Psoas muscle (tissue), 7 donors: ENCODE measurements at regions not wholly inside any gene's neighbourhood (a gene's known extent, or its start where the extent isn't known, plus 50 kb on each side); places are given as distances from the start of the nearest gene placed in this dataset.

ENCODE experiments used
- ATAC-seq, 4 donors: fragments of 200-7000 bp; cut with Tn5 transposase; one replicate each; pipeline ENCODE4 v1.9.1; 2020; ENCODE audit warnings: moderate library complexity in 3 of 4, mild to moderate bottlenecking in 2 of 4
- DNase-seq, 2 donors: peaks; one replicate each; pipeline ENCODE4 v3.0.0-alpha.2; 2020
- H3K27ac ChIP-seq: fragments of 200-600 bp; one replicate; pipeline ENCODE4 v1.8.0; 2022
- H3K27me3 ChIP-seq, 3 donors: fragments of 200-600 bp in 1 of 3; one replicate each; pipeline versions ENCODE4 v1.6.1 to v1.8.0; 2013 to 2022; ENCODE audit warnings: low read length in 2 of 3, mild to moderate bottlenecking in 2 of 3, moderate library complexity in 1 of 3; ENCODE audit not compliant: insufficient read depth in 3 of 3
- H3K36me3 ChIP-seq, 2 donors: fragments of 200-600 bp in 1 of 2; one replicate each; pipeline versions ENCODE4 v1.6.1 to v1.8.0; 2013 to 2022; ENCODE audit warnings: low read depth in 1 of 2, mild to moderate bottlenecking in 1 of 2, moderate library complexity in 1 of 2; ENCODE audit not compliant: insufficient read depth in 1 of 2
- H3K4me1 ChIP-seq: fragments of 200-600 bp; one replicate; pipeline ENCODE4 v1.8.0; 2022
- H3K4me3 ChIP-seq: fragments of 200-600 bp; one replicate; pipeline ENCODE4 v1.8.0; 2022; ENCODE audit warnings: mild to moderate bottlenecking
- H3K9me3 ChIP-seq: fragments of 200-600 bp; one replicate; pipeline ENCODE4 v1.8.0; 2022
- CTCF ChIP-seq: fragments of 200-600 bp; IDR thresholded peaks from one replicate; pipeline ENCODE4 v1.8.0; 2022; ENCODE audit warnings: antibody characterized with exemption
- WGBS, 3 donors: extraction: QIAGEN DNeasy Blood & Tissue Kit; methylation state at CpG; one replicate each; pipeline versions ENCODE4 v1.1.6 to v1.1.7; 2013; 5-methylcytosine and 5-hydroxymethylcytosine counted together
- intact Hi-C, 2 donors: fragments of 100-400 bp; cut with DNase I; formaldehyde crosslinking; loops; one replicate each; pipeline versions ENCODE4 v1.11.0 to v1.14.2; 2022
- donor health status: healthy with polysubstance abuse.
- donor health status: DM: no; HTN: no; CAD: no; lungs with moderate emphysema.
- donor health status: Bipolar disorder and iron deficiency.
- donor health status: healthy.
- donor health status: DM: yes; HTN: yes; CAD: no.
- donor health status: DM: no; HTN: no; CAD: no.
- donor health status: DM: yes; HTN: yes; CAD: no.

DNA sequence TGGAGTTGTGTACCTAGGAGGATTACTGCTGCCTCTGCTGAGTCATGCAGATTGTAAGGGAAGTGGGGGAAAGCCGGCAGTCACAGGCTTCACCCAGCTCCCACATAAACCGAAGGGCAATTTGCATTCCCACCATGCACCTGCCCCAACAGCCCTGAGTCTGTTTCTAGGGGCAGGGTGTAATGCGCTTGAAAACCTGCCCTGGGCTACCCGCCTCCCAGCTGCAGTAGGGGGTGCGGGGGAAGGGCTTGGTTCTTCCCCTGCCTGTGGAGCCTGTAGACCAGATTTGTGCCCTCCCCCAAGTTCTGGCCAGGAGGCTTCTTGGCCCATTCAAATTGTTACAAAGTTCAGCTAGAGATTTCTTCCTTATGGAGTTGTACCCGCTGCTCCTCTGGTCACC lies 269.2 kb upstream of the DDX53 start:
- Histone ChIP-seq H3K27ac (no peak overlapping the region), H3K36me3 (no peaks in the 10 kb centered on the region), H3K27me3 (no peaks in the 10 kb centered on the region), H3K4me1 (no peaks in the 10 kb centered on the region), H3K4me3 (no peak overlapping the region), H3K9me3 (no peaks in the 10 kb centered on the region)
- intact Hi-C loops, result no loop called here
- WGBS, 3 donors, result 62 to 100% (median 94%) methylated on average over 3 to 6 of the region's 6 CpGs
- DNase-seq (no peak), ATAC-seq (no peak)
- TF ChIP-seq CTCF, result no peak

- no peak for TF ChIP-seq CTCF
- H3K9me3 ChIP-seq, result no peaks in the 10 kb centered on the region
- DNase-seq, result no peak
- H3K4me1 ChIP-seq, result no peaks in the 10 kb centered on the region
- intact Hi-C loops, result no loop called here
- H3K27me3 ChIP-seq, result no peaks in the 10 kb centered on the region
- H3K27ac ChIP-seq, result no peak overlapping the region
- no peaks in the 10 kb centered on the region for H3K36me3 ChIP-seq
- WGBS, 3 donors, result 37 to 62% (median 58%) methylated on average over 2 of the region's 2 CpGs
- ATAC-seq, result no peak
- H3K4me3 ChIP-seq, result no peak overlapping the region
These were observed 262.2 kb upstream of the DDX53 start for GRCh38 chrX:22737541-22737940.

- no peak for TF ChIP-seq CTCF
- H3K4me3 ChIP-seq, result no peak overlapping the region
- H3K27ac ChIP-seq, result no peak overlapping the region
- no peaks in the 10 kb centered on the region for H3K9me3 ChIP-seq
- 74 to 94% (median 85%) methylated on average over 3 of the region's 3 CpGs for whole genome bisulfite sequencing, 3 donors
- no peaks in the 10 kb centered on the region for H3K27me3 ChIP-seq
- H3K4me1 ChIP-seq, result no peaks in the 10 kb centered on the region
- no peaks in the 10 kb centered on the region for H3K36me3 ChIP-seq
- DNase-seq (no peak), ATAC-seq (no peak)
- intact Hi-C loops, result no loop called here
These were observed 260.5 kb upstream of the DDX53 start for GRCh38 chrX:22739276-22739675.

DNA sequence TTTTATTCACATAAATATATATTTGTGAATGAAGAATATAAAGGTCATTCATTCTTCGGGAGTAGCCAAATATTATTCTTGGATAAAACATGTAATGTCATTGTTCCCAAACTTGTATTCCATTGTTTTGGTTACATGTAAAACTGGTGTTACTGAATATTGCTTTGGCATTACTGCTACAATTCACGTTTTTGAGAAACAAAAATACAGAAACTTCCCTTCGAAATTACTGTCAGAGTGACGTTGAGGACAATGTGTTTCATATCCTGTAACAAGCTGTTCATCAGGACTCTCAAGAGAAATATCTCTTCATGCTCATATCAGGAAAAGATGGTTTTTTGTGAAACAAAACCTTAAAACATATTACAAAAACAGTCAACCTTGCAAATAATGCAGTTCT lies 258.9 kb upstream of the DDX53 start:
- intact Hi-C loops, result no loop called here
- WGBS, 3 donors, result 71 to 78% (median 73%) methylated on average over 4 of the region's 4 CpGs
- no peak for ATAC-seq

More for the DNA sequence above, 258.9 kb upstream of the DDX53 start:
- no peak for DNase-seq
- no peaks in the 10 kb centered on the region for H3K27me3 ChIP-seq
- H3K4me1 ChIP-seq, result no peaks in the 10 kb centered on the region
- no peaks in the 10 kb centered on the region for H3K36me3 ChIP-seq
- TF ChIP-seq CTCF, result no peak
- no peak overlapping the region for H3K27ac ChIP-seq
- H3K4me3 ChIP-seq, result no peak overlapping the region
- H3K9me3 ChIP-seq, result no peaks in the 10 kb centered on the region
